IMR-90 (cell line): ENCODE measurements at regions not wholly inside any gene's neighbourhood (a gene's known extent, or its start where the extent isn't known, plus 50 kb on each side); places are given as distances from the start of the nearest gene placed in this dataset.

ENCODE experiments used
- ATAC-seq: fragments of 200-7000 bp; cut with Tn5 transposase; 2 replicates; pipeline ENCODE4 v1.9.1; 2020; ENCODE audit warnings: low read depth, mild to moderate bottlenecking, moderate library complexity
- BruUV-seq: library from RNA; stranded (reverse); fragments of 400-500 nt; replicated peaks from 2 replicates; lab custom pipeline; 2021; lab: Mats Ljungman, UMichigan
- CTCF ChIA-PET: fragments of 300-600 bp; formaldehyde crosslinking; extraction: SDS; loops from one replicate; lab custom pipeline; 2021; ENCODE audit warnings: antibody characterized with exemption; lab: Yijun Ruan, JAX
- POLR2A ChIA-PET: fragments of 300-600 bp; sonication (Branson Sonifier 250); formaldehyde crosslinking; loops from one replicate; lab custom pipeline; 2022; ENCODE audit warnings: antibody characterized with exemption; ENCODE audit not compliant: unreplicated experiment; lab: Charles Lee
- DNase-seq: peaks from one replicate; pipeline ENCODE4 v3.0.0; 2013
- H2AFZ ChIP-seq: replicated peaks from 2 replicates; pipeline ENCODE3; 2013; ENCODE audit warnings: low read length, mild to moderate bottlenecking; ENCODE audit not compliant: poor library complexity
- H2AK5ac ChIP-seq: 2 replicates; pipeline ENCODE4 v1.6.1; 2013; ENCODE audit warnings: low read depth, low read length, inconsistent platforms
- H2AK9ac ChIP-seq: replicated peaks from 2 replicates; pipeline ENCODE3; 2013; ENCODE audit warnings: mild to moderate bottlenecking, low read depth, low read length, moderate library complexity; ENCODE audit not compliant: poor library complexity
- H2BK120ac ChIP-seq: 2 replicates; pipeline ENCODE4 v1.6.1; 2013; ENCODE audit warnings: low read depth, low read length, inconsistent platforms
- H2BK15ac ChIP-seq: 3 replicates; pipeline ENCODE4 v1.6.1; 2013; ENCODE audit warnings: low read depth, low read length, inconsistent platforms
- H2BK20ac ChIP-seq: 2 replicates; pipeline ENCODE4 v1.6.1; 2013; ENCODE audit warnings: low read depth, mild to moderate bottlenecking, inconsistent platforms, low read length, moderate library complexity
- H2BK5ac ChIP-seq: 2 replicates; pipeline ENCODE4 v1.6.1; 2013; ENCODE audit warnings: mild to moderate bottlenecking, low read depth, low read length, inconsistent platforms; ENCODE audit not compliant: poor library complexity, severe bottlenecking
- H3K14ac ChIP-seq: replicated peaks from 2 replicates; pipeline ENCODE4 v1.6.1; 2013; ENCODE audit warnings: low read depth, low read length, inconsistent platforms
- H3K18ac ChIP-seq: 2 replicates; pipeline ENCODE4 v1.6.1; 2013; ENCODE audit warnings: low read depth, low read length, control low read depth
- H3K23ac ChIP-seq: 2 replicates; pipeline ENCODE4 v1.6.1; 2013; ENCODE audit warnings: low read depth, low read length, inconsistent platforms
- H3K27ac ChIP-seq: 2 replicates; pipeline ENCODE4 v1.5.1; 2013; ENCODE audit warnings: mild to moderate bottlenecking, control low read depth, low read length; ENCODE audit not compliant: insufficient read depth
- H3K27me3 ChIP-seq: 2 replicates; pipeline ENCODE4 v1.6.1; 2013; ENCODE audit warnings: low read length; ENCODE audit not compliant: control insufficient read depth, insufficient read depth
- H3K36me3 ChIP-seq: 2 replicates; pipeline ENCODE4 v1.6.1; 2013; ENCODE audit warnings: low read length, mixed read lengths; ENCODE audit not compliant: control insufficient read depth, insufficient read depth
- H3K4ac ChIP-seq: 2 replicates; pipeline ENCODE4 v1.6.1; 2013; ENCODE audit warnings: low read depth, low read length, inconsistent platforms
- H3K4me1 ChIP-seq: 2 replicates; pipeline ENCODE4 v1.6.1; 2013; ENCODE audit warnings: low read length, mixed read lengths; ENCODE audit not compliant: control insufficient read depth, insufficient read depth
- H3K4me2 ChIP-seq: 2 replicates; pipeline ENCODE4 v1.6.1; 2013; ENCODE audit warnings: low read depth, mild to moderate bottlenecking, control low read depth, low read length, moderate library complexity
- H3K4me3 ChIP-seq: 2 replicates; pipeline ENCODE4 v1.5.1; 2013; ENCODE audit warnings: low read depth, mild to moderate bottlenecking, control low read depth, low read length, moderate library complexity; ENCODE audit not compliant: insufficient read depth
- H3K56ac ChIP-seq: 2 replicates; pipeline ENCODE4 v1.6.1; 2013; ENCODE audit warnings: low read length, inconsistent platforms; ENCODE audit not compliant: insufficient read depth; ENCODE audit errors: extremely low read depth
- H3K79me1 ChIP-seq, 2 experiments: 2 replicates each; pipeline ENCODE4 v1.6.1; 2013; ENCODE audit warnings: low read length in 2 of 2, inconsistent platforms in 1 of 2, low read depth in 1 of 2
- H3K9ac ChIP-seq: 2 replicates; pipeline ENCODE4 v1.6.1; 2013; ENCODE audit warnings: low read depth, low read length, control low read depth
- H3K9me1 ChIP-seq: 2 replicates; pipeline ENCODE4 v1.6.1; 2013; ENCODE audit warnings: low read length, inconsistent platforms; ENCODE audit not compliant: insufficient read depth
- H3K9me3 ChIP-seq: 2 replicates; pipeline ENCODE4 v1.6.1; 2013; ENCODE audit warnings: low read length; ENCODE audit not compliant: control insufficient read depth, insufficient read depth
- H4K20me1 ChIP-seq: 2 replicates; pipeline ENCODE4 v1.6.1; 2013; ENCODE audit warnings: low read length, inconsistent platforms; ENCODE audit not compliant: insufficient read depth
- H4K5ac ChIP-seq: 2 replicates; pipeline ENCODE4 v1.6.1; 2013; ENCODE audit warnings: mild to moderate bottlenecking, low read depth, low read length, control low read depth
- H4K8ac ChIP-seq, 2 experiments: 2 replicates each; pipeline ENCODE4 v1.6.1; 2013; ENCODE audit warnings: low read depth in 2 of 2, low read length in 2 of 2, control low read depth in 1 of 2, inconsistent platforms in 1 of 2
- H4K91ac ChIP-seq: 2 replicates; pipeline ENCODE4 v1.6.1; 2013; ENCODE audit warnings: low read depth, low read length, inconsistent platforms; ENCODE audit not compliant: insufficient read depth
- BHLHE40 ChIP-seq: fragments of 150-350 bp; IDR thresholded peaks from 2 replicates; pipeline ENCODE4 v1.6.1; 2016; ENCODE audit warnings: mild to moderate bottlenecking, low read depth, low read length
- CHD1 ChIP-seq: IDR thresholded peaks from 2 replicates; pipeline ENCODE4 v1.6.1; 2012; ENCODE audit warnings: low read depth, low read length, improper control_type of control experiment
- MAFK ChIP-seq: IDR thresholded peaks from 2 replicates; pipeline ENCODE4 v1.6.1; 2012; ENCODE audit warnings: low read depth, low read length, improper control_type of control experiment
- MAZ ChIP-seq: IDR thresholded peaks from 2 replicates; pipeline ENCODE4 v1.6.1; 2012; ENCODE audit warnings: low read depth, mild to moderate bottlenecking, low read length, improper control_type of control experiment, moderate library complexity, borderline replicate concordance
- USF2 ChIP-seq: fragments of 150-350 bp; IDR thresholded peaks from 2 replicates; pipeline ENCODE4 v1.6.1; 2017; ENCODE audit warnings: mild to moderate bottlenecking, antibody characterized with exemption, low read length, low read depth
- WGBS, 2 experiments: methylation state at CpG; one replicate each; pipeline versions ENCODE4 v1.1.5 to v1.1.7; 2013; ENCODE audit warnings: missing lambda C conversion rate in 2 of 2; ENCODE audit not compliant: insufficient read length in 1 of 2; ENCODE audit errors: extremely low coverage in 2 of 2; 5-methylcytosine and 5-hydroxymethylcytosine counted together
- dilution Hi-C: fragments of 300-500 bp; cut with HindIII; formaldehyde crosslinking; loops from one replicate; pipeline ENCODE4 v1.14.3; 2018; ENCODE audit warnings: low sequenced_read_pairs; ENCODE audit not compliant: unreplicated experiment
- in situ Hi-C: fragments of 300-500 bp; cut with MboI; formaldehyde crosslinking; loops from 3 replicates; pipeline ENCODE4 v1.14.3; 2019; ENCODE audit warnings: low sequenced_read_pairs, inconsistent platforms, mixed read lengths
- intact Hi-C: fragments of 100-400 bp; cut with micrococcal nuclease; formaldehyde crosslinking; loops from 2 replicates; pipeline ENCODE4 v1.10.0; 2022

- Histone ChIP-seq H2BK120ac (no peak overlapping the region), H3K23ac (no peak overlapping the region), H2BK5ac (no peak overlapping the region), H2BK15ac (no peak overlapping the region), H2AK9ac (no peak overlapping the region), H4K91ac (no peak overlapping the region), H3K9ac (no peak overlapping the region), H3K14ac (no peak overlapping the region), H2AFZ (no peak overlapping the region), H3K4ac (no peak overlapping the region), H2AK5ac (no peak overlapping the region), H4K8ac (no peak overlapping the region), H3K36me3 (no peaks in the 10 kb centered on the region), H3K18ac (no peak overlapping the region), H3K27ac (no peak overlapping the region), H3K79me1 (no peaks in the 10 kb centered on the region), H3K4me3 (no peak overlapping the region), H4K20me1 (no peaks in the 10 kb centered on the region; the same call in 1 of the 2 replicates), H2BK20ac (no peak overlapping the region), H3K27me3 (no peaks in the 10 kb centered on the region), H3K9me1 (no peaks in the 10 kb centered on the region), H3K4me1 (no peaks in the 10 kb centered on the region), H4K5ac (no peak overlapping the region), H3K9me3 (peaks cover 4% of the 10 kb centered on the region; the same call in 1 of the 2 replicates), H3K56ac (no peak overlapping the region), H3K4me2 (no peak overlapping the region)
- WGBS, 2 experiments: no CpG with 5 or more reads among the region's 1 CpG
- POLR2A ChIA-PET: no interaction called here
- DNase-seq: peak; percentile 49
- TF ChIP-seq MAFK: peak; percentile 54
- no peak for TF ChIP-seq BHLHE40
- no peak for TF ChIP-seq CHD1
- no peak for TF ChIP-seq MAZ
- no peak for TF ChIP-seq USF2
- in situ Hi-C loops: no loop called here
- intact Hi-C loops: no loop called here
- peak; percentile 40; the same call in 1 of the 2 replicates for ATAC-seq
- dilution Hi-C loops: no loop called here
- CTCF ChIA-PET: no interaction called here
- BruUV-seq: no TSS peak
Measured at GRCh38 chr2:17373741-17374140, 144.5 kb downstream of the RAD51AP2 start.
